Progenitor cell of endocrine pancreas (in vitro differentiated cells): ENCODE measurements at regions not wholly inside any gene's neighbourhood (a gene's known extent, or its start where the extent isn't known, plus 50 kb on each side); places are given as distances from the start of the nearest gene placed in this dataset.
A peak's percentile ranks its signal among the peaks of the same experiment; 100 is the strongest.

Experiments
- DNase-seq: peaks from one replicate; pipeline ENCODE4 v3.0.0; 2021; ENCODE audit warnings: low spot score; ENCODE audit not compliant: unreplicated experiment
- H3K27ac Mint-ChIP-seq: 2 replicates; pipeline ENCODE4 v1.8.0; 2021; ENCODE audit warnings: mild to moderate bottlenecking, moderate library complexity, mixed read lengths
- H3K27me3 Mint-ChIP-seq: 2 replicates; pipeline ENCODE4 v1.8.0; 2021; ENCODE audit warnings: mixed read lengths
- H3K36me3 Mint-ChIP-seq: 2 replicates; pipeline ENCODE4 v1.8.0; 2022; ENCODE audit warnings: mixed read lengths; ENCODE audit not compliant: insufficient read depth
- H3K4me1 Mint-ChIP-seq: 2 replicates; pipeline ENCODE4 v1.8.0; 2021; ENCODE audit warnings: low read depth, mixed read lengths
- H3K4me3 Mint-ChIP-seq: 2 replicates; pipeline ENCODE4 v1.8.0; 2021; ENCODE audit warnings: low read depth, mild to moderate bottlenecking, moderate library complexity, mixed read lengths
- H3K9me3 Mint-ChIP-seq: 2 replicates; pipeline ENCODE4 v1.8.0; 2021; ENCODE audit warnings: low read depth, mixed read lengths
- TF ChIP-seq, protein P1 (sequence below): fragments of 200-600 bp; sonication (generic); IDR thresholded peaks from one replicate; pipeline ENCODE4 v1.5.0; 2021; ENCODE audit warnings: antibody characterized with exemption, mild to moderate bottlenecking; ENCODE audit not compliant: unreplicated experiment

DNA sequence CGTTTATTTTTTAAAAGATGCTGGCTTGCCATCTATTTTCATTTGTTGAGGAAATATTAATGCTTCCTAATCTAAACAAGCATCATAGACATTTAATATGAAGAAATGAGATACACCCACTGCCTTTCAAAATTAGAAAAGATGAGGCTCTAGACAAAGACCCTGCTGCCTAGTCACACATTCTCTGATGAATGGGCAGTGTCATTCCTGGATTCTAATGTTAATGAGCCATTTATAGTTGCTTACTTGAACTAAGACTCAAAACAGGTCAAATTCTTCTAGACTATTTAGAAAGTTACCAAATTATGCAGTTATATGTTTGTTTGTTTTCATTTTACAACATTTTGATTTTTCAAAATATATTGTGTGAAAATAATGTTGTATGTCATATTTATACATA is 237.6 kb downstream of the CDH7 start:
- Mint-ChIP-seq H3K27ac (no peak overlapping the region), H3K4me1 (no peaks in the 10 kb centered on the region), H3K9me3 (no peaks in the 10 kb centered on the region), H3K36me3 (no peaks in the 10 kb centered on the region), H3K27me3 (no peaks in the 10 kb centered on the region), H3K4me3 (no peak overlapping the region)
- TF ChIP-seq, protein P1, sequence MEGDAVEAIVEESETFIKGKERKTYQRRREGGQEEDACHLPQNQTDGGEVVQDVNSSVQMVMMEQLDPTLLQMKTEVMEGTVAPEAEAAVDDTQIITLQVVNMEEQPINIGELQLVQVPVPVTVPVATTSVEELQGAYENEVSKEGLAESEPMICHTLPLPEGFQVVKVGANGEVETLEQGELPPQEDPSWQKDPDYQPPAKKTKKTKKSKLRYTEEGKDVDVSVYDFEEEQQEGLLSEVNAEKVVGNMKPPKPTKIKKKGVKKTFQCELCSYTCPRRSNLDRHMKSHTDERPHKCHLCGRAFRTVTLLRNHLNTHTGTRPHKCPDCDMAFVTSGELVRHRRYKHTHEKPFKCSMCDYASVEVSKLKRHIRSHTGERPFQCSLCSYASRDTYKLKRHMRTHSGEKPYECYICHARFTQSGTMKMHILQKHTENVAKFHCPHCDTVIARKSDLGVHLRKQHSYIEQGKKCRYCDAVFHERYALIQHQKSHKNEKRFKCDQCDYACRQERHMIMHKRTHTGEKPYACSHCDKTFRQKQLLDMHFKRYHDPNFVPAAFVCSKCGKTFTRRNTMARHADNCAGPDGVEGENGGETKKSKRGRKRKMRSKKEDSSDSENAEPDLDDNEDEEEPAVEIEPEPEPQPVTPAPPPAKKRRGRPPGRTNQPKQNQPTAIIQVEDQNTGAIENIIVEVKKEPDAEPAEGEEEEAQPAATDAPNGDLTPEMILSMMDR = no peak
- no peak for DNase-seq

DNA sequence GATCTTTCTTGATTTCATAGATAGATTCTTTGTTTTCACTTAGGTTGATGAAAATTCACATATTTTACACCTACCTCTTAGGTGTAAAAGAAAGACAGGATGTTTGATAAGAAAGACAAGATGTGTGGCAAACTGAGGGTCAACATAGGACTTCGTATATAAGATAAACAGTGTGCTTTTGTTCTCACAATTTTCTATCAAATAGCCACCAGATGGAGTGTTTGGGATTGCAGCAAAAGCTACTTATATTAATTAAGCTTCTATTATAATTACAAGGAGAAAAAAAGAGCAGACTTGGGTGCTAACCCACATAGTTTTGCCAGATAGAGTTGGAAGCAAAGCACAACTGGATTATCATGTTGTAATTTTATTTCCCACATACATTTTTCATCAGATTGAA is 232.9 kb downstream of the CDH7 start:
- Mint-ChIP-seq H3K4me3 (no peak overlapping the region), H3K4me1 (no peaks in the 10 kb centered on the region), H3K27ac (no peak overlapping the region), H3K27me3 (no peaks in the 10 kb centered on the region), H3K9me3 (peaks cover 4% of the 10 kb centered on the region), H3K36me3 (no peaks in the 10 kb centered on the region)
- no peak for DNase-seq
- TF ChIP-seq, protein P1 = no peak

DNA sequence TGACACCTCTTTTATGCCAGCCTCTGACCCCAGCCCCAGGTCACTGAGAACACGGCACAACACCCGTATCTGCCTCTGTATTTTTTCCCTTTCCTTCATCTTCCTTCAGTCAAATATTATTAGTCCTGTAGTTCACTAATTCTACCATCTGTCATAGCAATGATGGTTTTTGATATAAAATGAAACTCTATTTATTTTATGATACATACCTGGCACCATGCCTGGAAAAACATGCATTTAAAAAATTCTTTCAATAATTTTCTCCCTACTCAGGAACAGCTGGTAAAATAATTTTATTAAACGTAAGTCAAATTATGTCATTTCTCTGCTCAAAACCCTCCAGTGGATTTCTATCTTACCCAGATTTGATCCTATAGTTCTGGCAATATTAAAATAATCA is 224.7 kb downstream of the CDH7 start:
- no peaks in the 10 kb centered on the region for H3K4me1 Mint-ChIP-seq
- DNase-seq = no peak
- no peaks in the 10 kb centered on the region for H3K27me3 Mint-ChIP-seq
- no peak overlapping the region for H3K4me3 Mint-ChIP-seq
- H3K9me3 Mint-ChIP-seq = no peaks in the 10 kb centered on the region
- TF ChIP-seq, protein P1 = no peak
- H3K36me3 Mint-ChIP-seq = no peaks in the 10 kb centered on the region
- H3K27ac Mint-ChIP-seq = no peak overlapping the region

DNA sequence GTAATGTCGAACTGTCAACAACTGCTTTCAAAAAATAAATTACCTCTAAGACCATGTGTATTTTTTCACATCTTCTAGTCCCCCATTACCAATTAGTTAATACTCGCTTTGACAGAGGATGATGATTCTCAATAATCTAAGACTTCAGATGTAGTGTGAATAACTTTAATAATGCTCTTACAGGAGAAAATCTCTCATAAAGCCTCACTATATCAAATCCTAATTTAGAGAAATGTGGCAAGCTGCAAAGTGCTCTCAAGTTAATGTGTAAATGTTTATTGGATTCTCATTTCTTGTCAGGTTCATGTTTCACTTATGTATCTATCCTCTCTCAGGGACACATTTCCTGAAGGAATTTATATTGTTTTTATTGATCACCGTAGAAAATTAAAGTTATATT is 223.9 kb downstream of the CDH7 start:
- peaks cover under 1% of the 10 kb centered on the region for H3K4me1 Mint-ChIP-seq
- H3K36me3 Mint-ChIP-seq = no peaks in the 10 kb centered on the region
- TF ChIP-seq, protein P1 = no peak
- no peak for DNase-seq
- no peaks in the 10 kb centered on the region for H3K27me3 Mint-ChIP-seq
- no peak overlapping the region for H3K4me3 Mint-ChIP-seq
- H3K27ac Mint-ChIP-seq = no peak overlapping the region
- no peaks in the 10 kb centered on the region for H3K9me3 Mint-ChIP-seq

DNA sequence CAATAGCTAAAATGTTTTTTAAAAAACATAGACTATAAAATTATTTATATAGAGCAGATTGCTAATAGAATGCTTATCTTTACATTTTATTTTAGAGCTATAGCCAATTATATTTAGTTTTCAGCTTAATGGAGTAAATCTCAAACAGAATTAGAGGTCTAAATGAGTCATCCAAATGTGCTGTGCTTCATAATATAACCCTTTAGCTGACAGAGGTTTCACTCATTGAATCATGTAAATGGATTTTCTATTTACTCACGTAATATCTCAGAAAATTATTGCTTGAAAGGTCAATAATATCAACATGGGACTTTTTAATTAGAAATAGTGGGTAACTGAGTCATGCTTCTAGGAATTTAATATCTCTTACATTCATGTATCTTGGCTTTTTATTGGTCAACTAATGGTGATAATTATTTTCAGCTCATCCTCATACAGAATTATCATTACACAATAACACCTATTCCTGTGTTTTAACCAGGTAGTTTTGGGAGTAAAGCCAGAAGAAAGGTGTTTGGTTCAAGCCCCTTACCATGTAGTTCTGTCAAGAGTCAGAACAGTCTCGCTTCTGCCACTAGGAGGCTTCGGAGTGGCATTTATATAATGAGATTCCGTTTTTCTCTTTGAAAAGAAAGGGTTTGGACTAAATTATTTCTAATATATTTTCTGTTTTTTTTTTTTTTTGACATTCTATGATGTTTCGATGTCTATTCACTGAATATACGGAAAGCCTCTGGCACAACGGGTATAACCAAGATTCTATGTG is 217.6 kb downstream of the CDH7 start:
- TF ChIP-seq, protein P1 = peak; percentile 65
- no peaks in the 10 kb centered on the region for H3K9me3 Mint-ChIP-seq
- no peak overlapping the region for H3K27ac Mint-ChIP-seq
- no peaks in the 10 kb centered on the region for H3K36me3 Mint-ChIP-seq
- H3K4me1 Mint-ChIP-seq = peaks cover 1% of the 10 kb centered on the region
- peaks cover 8% of the 10 kb centered on the region for H3K27me3 Mint-ChIP-seq
- no peak overlapping the region for H3K4me3 Mint-ChIP-seq
- no peak for DNase-seq
